Right lobe of liver (tissue), 4 donors: ENCODE measurements at regions not wholly inside any gene's neighbourhood (a gene's known extent, or its start where the extent isn't known, plus 50 kb on each side); places are given as distances from the start of the nearest gene placed in this dataset.

ENCODE experiments used
- CTCF ChIP-seq, 4 donors: fragments of 200-600 bp in 3 of 4; fragments of 450-650 bp in 1 of 4; IDR thresholded peaks; one replicate each; pipeline versions ENCODE4 v1.5.1 to v1.8.0; 2016 to 2022; ENCODE audit warnings: antibody characterized with exemption in 4 of 4, mild to moderate bottlenecking in 2 of 4
- POLR2A ChIP-seq: fragments of 450-650 bp; IDR thresholded peaks from one replicate; pipeline ENCODE4 v1.6.1; 2017; ENCODE audit warnings: antibody characterized with exemption, mild to moderate bottlenecking
- donor health status: DM: no; HTN: no; CAD: no.
- donor health status: DM: no; HTN: no; CAD: no.
- donor health status: DM: no; HTN: yes; CAD: no.

GRCh38 chr13:83453723-83454122 lies 428.6 kb downstream of the SLITRK1 start:
- TF ChIP-seq POLR2A (no peak), CTCF (IDR thresholded peaks at IDR 0.05) (no peak)
